ENCODE measurements at regions not wholly inside any gene's neighbourhood (a gene's known extent, or its start where the extent isn't known, plus 50 kb on each side); places are given as distances from the start of the nearest gene placed in this dataset.

- DNase-seq = no peak
Measured at GRCh38 chr9:11469745-11470144, 856.9 kb upstream of the PTPRD start.

- DNase-seq = no peak
Measured at GRCh38 chr9:11471321-11471720, 858.5 kb upstream of the PTPRD start.

GRCh38 chr9:11500780-11501179 is 888.0 kb upstream of the PTPRD start:
- no peak for DNase-seq

- DNase-seq = no peak
Measured at GRCh38 chr9:11506980-11507379, 894.2 kb upstream of the PTPRD start.

GRCh38 chr9:11537566-11537965 is 924.8 kb upstream of the PTPRD start:
- no peak for DNase-seq

- DNase-seq = no peak
Measured at GRCh38 chr9:11542781-11543180, 930.0 kb upstream of the PTPRD start.

- DNase-seq = no peak
Measured at GRCh38 chr9:11546231-11546630, 933.4 kb upstream of the PTPRD start.

GRCh38 chr9:11549311-11549794 is 936.6 kb upstream of the PTPRD start:
- DNase-seq = no peak

- DNase-seq = no peak
Measured at GRCh38 chr9:11551106-11551505, 938.3 kb upstream of the PTPRD start.

- DNase-seq = no peak
Measured at GRCh38 chr9:11558043-11558442, 945.2 kb upstream of the PTPRD start.

- DNase-seq = no peak
Measured at GRCh38 chr9:11559001-11559776, 946.4 kb upstream of the PTPRD start.

GRCh38 chr9:11577522-11577921 is 964.7 kb upstream of the PTPRD start:
- DNase-seq = no peak

- no peak for DNase-seq
Measured at GRCh38 chr9:11595756-11596155, 983.0 kb upstream of the PTPRD start.

- DNase-seq = no peak
Measured at GRCh38 chr9:11618241-11618805, 1005.5 kb upstream of the PTPRD start.

- DNase-seq = no peak
Measured at GRCh38 chr9:11632691-11633090, 1019.9 kb upstream of the PTPRD start.

GRCh38 chr9:11646831-11647230 is 1034.0 kb upstream of the PTPRD start:
- no peak for DNase-seq

- no peak for DNase-seq
Measured at GRCh38 chr9:11653867-11654266, 1039.3 kb upstream of the TYRP1 start.

GRCh38 chr9:11663913-11664312 is 1029.3 kb upstream of the TYRP1 start:
- DNase-seq = no peak

- DNase-seq = no peak
Measured at GRCh38 chr9:11676821-11677220, 1016.4 kb upstream of the TYRP1 start.

GRCh38 chr9:11686733-11687132 is 1006.5 kb upstream of the TYRP1 start:
- DNase-seq = no peak

GRCh38 chr9:11697126-11697525 is 996.1 kb upstream of the TYRP1 start:
- no peak for DNase-seq

GRCh38 chr9:11701706-11702105 is 991.5 kb upstream of the TYRP1 start:
- DNase-seq = no peak

GRCh38 chr9:11702548-11702947 is 990.6 kb upstream of the TYRP1 start:
- DNase-seq = no peak
